A549 (cell line): ENCODE measurements at regions not wholly inside any gene's neighbourhood (a gene's known extent, or its start where the extent isn't known, plus 50 kb on each side); places are given as distances from the start of the nearest gene placed in this dataset.

Experiments
- GATA3 ChIP-seq: IDR thresholded peaks from 2 replicates; pipeline ENCODE4 v1.6.1; 2012; ENCODE audit warnings: borderline replicate concordance
- MYC ChIP-seq: IDR thresholded peaks from 2 replicates; pipeline ENCODE4 v1.6.1; 2012; ENCODE audit warnings: mild to moderate bottlenecking, inconsistent platforms, low read length, improper control_type of control experiment, borderline replicate concordance

- TF ChIP-seq MYC: no peak
- no peak for TF ChIP-seq GATA3
These were observed 76.8 kb upstream of the EPC2 start for GRCh38 chr2:148567716-148568115.
